SK-N-SH (cell line): ENCODE measurements at regions not wholly inside any gene's neighbourhood (a gene's known extent, or its start where the extent isn't known, plus 50 kb on each side); places are given as distances from the start of the nearest gene placed in this dataset.

Experiments used
- CTCF ChIA-PET: fragments of 300-600, 350-600 bp; formaldehyde crosslinking; extraction: SDS; loops from one replicate; lab custom pipeline; 2021; lab: Yijun Ruan, JAX
- POLR2A ChIA-PET: fragments of 350-600 bp; sonication (Branson Sonifier 250); formaldehyde crosslinking; extraction: SDS; loops from one replicate; lab custom pipeline; 2020; ENCODE audit warnings: antibody characterized with exemption, inconsistent platforms; lab: Yijun Ruan, JAX
- DNase-seq: peaks from one replicate; pipeline ENCODE4 v3.0.0; 2012
- H2AFZ ChIP-seq: fragments of 200-600 bp; sonication (generic); 2 replicates; pipeline ENCODE4 v1.8.1; 2016; ENCODE audit warnings: antibody characterized with exemption, mild to moderate bottlenecking, low read depth
- H3F3A ChIP-seq: fragments of 200-600 bp; sonication (generic); replicated peaks from 2 replicates; pipeline ENCODE3; 2016; ENCODE audit warnings: antibody characterized with exemption, mild to moderate bottlenecking; ENCODE audit not compliant: insufficient read depth
- H3K27ac ChIP-seq, 2 experiments: fragments of 200-500 bp in 1 of 2; fragments of 200-600 bp in 1 of 2; sonication (Bioruptor generic) in 1 of 2; sonication (generic), shearing (Covaris generic) in 1 of 2; 2 replicates each; pipeline versions ENCODE4 v1.5.1 to v1.6.1; 2014 to 2016; ENCODE audit warnings: low read depth in 2 of 2, inconsistent platforms in 1 of 2, low read length in 1 of 2, mild to moderate bottlenecking in 1 of 2, mixed read lengths in 1 of 2
- H3K27me3 ChIP-seq: fragments of 200-600 bp; sonication (generic), shearing (Covaris generic); 2 replicates; pipeline ENCODE4 v1.6.1; 2016; ENCODE audit warnings: mixed run types; ENCODE audit not compliant: insufficient read depth
- H3K36me3 ChIP-seq, 2 experiments: fragments of 200-500 bp in 1 of 2; fragments of 200-600 bp in 1 of 2; sonication (Bioruptor generic) in 1 of 2; sonication (generic) in 1 of 2; replicated peaks in 1 of 2; 2 replicates each; pipeline versions ENCODE3 to v1.5.1; 2014 to 2016; ENCODE audit warnings: low read length in 1 of 2, mild to moderate bottlenecking in 1 of 2; ENCODE audit not compliant: insufficient read depth in 2 of 2, control insufficient read depth in 1 of 2
- H3K4me1 ChIP-seq, 2 experiments: fragments of 200-500 bp in 1 of 2; fragments of 200-600 bp in 1 of 2; sonication (Bioruptor generic) in 1 of 2; sonication (generic), shearing (Covaris generic) in 1 of 2; 2 replicates each; pipeline versions ENCODE4 v1.5.1 to v1.6.1; 2014 to 2016; ENCODE audit warnings: low read depth in 1 of 2, low read length in 1 of 2, mixed run types in 1 of 2; ENCODE audit not compliant: insufficient read depth in 2 of 2, control insufficient read depth in 1 of 2
- H3K4me2 ChIP-seq: fragments of 200-600 bp; sonication (generic), shearing (Covaris generic); 2 replicates; pipeline ENCODE4 v1.6.1; 2017; ENCODE audit warnings: mixed run types
- H3K4me3 ChIP-seq, 2 experiments: fragments of 200-500 bp in 1 of 2; fragments of 200-600 bp in 1 of 2; sonication (Bioruptor generic) in 1 of 2; sonication (generic), shearing (Covaris generic) in 1 of 2; 2 replicates each; pipeline versions ENCODE4 v1.5.1 to v1.8.1; 2014 to 2016; ENCODE audit warnings: low read depth in 2 of 2, inconsistent platforms in 1 of 2, low read length in 1 of 2, mild to moderate bottlenecking in 1 of 2, mixed read lengths in 1 of 2, moderate library complexity in 1 of 2
- H3K79me2 ChIP-seq: fragments of 200-600 bp; sonication (generic); 2 replicates; pipeline ENCODE4 v1.8.1; 2017; ENCODE audit warnings: mild to moderate bottlenecking; ENCODE audit not compliant: insufficient read depth
- H3K9ac ChIP-seq: fragments of 200-600 bp; sonication (generic); 2 replicates; pipeline ENCODE4 v1.6.1; 2017; ENCODE audit warnings: mixed run types
- H3K9me2 ChIP-seq: fragments of 200-600 bp; sonication (generic); 2 replicates; pipeline ENCODE4 v1.6.1; 2017; ENCODE audit warnings: mixed run types
- H3K9me3 ChIP-seq: fragments of 200-600 bp; sonication (generic); 2 replicates; pipeline ENCODE4 v1.6.1; 2017; ENCODE audit warnings: mixed run types, mild to moderate bottlenecking, moderate library complexity
- H4K20me1 ChIP-seq: fragments of 200-600 bp; sonication (generic); 2 replicates; pipeline ENCODE4 v1.6.1; 2017; ENCODE audit warnings: mild to moderate bottlenecking, mixed run types; ENCODE audit not compliant: insufficient read depth
- CHD2 ChIP-seq: fragments of 150-350 bp; IDR thresholded peaks from 2 replicates; pipeline ENCODE4 v1.6.1; 2018; ENCODE audit warnings: low read length; ENCODE audit not compliant: partially characterized antibody
- EP300 ChIP-seq, 2 experiments: IDR thresholded peaks; 2 replicates each; pipeline versions ENCODE4 v1.4.0 to v1.6.1; 2012; ENCODE audit warnings: borderline replicate concordance in 1 of 2, low read depth in 1 of 2, low read length in 1 of 2
- FOSL2 ChIP-seq: IDR thresholded peaks from 2 replicates; pipeline ENCODE4 v1.4.0; 2012; ENCODE audit warnings: low read depth, mild to moderate bottlenecking, moderate library complexity, borderline replicate concordance
- FOXM1 ChIP-seq: IDR thresholded peaks from 2 replicates; pipeline ENCODE4 v1.4.0; 2012; ENCODE audit warnings: low read depth, mild to moderate bottlenecking
- GABPA ChIP-seq: IDR thresholded peaks from 2 replicates; pipeline ENCODE4 v1.4.0; 2012; ENCODE audit warnings: low read depth, mild to moderate bottlenecking
- JUND ChIP-seq: IDR thresholded peaks from 2 replicates; pipeline ENCODE4 v1.4.0; 2012
- NRF1 ChIP-seq: IDR thresholded peaks from 2 replicates; pipeline ENCODE4 v1.6.1; 2012; ENCODE audit warnings: low read depth, mild to moderate bottlenecking, low read length
- RFX5 ChIP-seq: IDR thresholded peaks from 2 replicates; pipeline ENCODE4 v1.6.1; 2012; ENCODE audit warnings: mild to moderate bottlenecking, improper control_type of control experiment, low read length
- SIN3A ChIP-seq: IDR thresholded peaks from 2 replicates; pipeline ENCODE4 v1.6.1; 2012; ENCODE audit warnings: low read depth, mild to moderate bottlenecking, low read length, moderate library complexity, borderline replicate concordance
- TAF1 ChIP-seq: IDR thresholded peaks from 2 replicates; pipeline ENCODE4 v1.6.1; 2012; ENCODE audit warnings: low read depth, mild to moderate bottlenecking, low read length, moderate library complexity, borderline replicate concordance
- TEAD4 ChIP-seq: IDR thresholded peaks from 2 replicates; pipeline ENCODE4 v1.4.0; 2012; ENCODE audit warnings: mild to moderate bottlenecking, borderline replicate concordance; ENCODE audit not compliant: insufficient read depth
- WGBS: methylation state at CpG from one replicate; pipeline ENCODE4 v1.1.6; 2017; ENCODE audit warnings: low lambda C conversion rate; 5-methylcytosine and 5-hydroxymethylcytosine counted together
- TF ChIP-seq, protein P1 (sequence below): IDR thresholded peaks from 2 replicates; pipeline ENCODE4 v1.6.1; 2012; ENCODE audit warnings: mild to moderate bottlenecking, low read depth, low read length, moderate library complexity
- TF ChIP-seq, protein P2 (sequence below): fragments of 150-350 bp; IDR thresholded peaks from 2 replicates; pipeline ENCODE4 v1.6.1; 2017; ENCODE audit warnings: antibody characterized with exemption, low read length, low read depth, borderline replicate concordance
- TF ChIP-seq, protein P3 (sequence below): fragments of 150-350 bp; IDR thresholded peaks from 2 replicates; pipeline ENCODE4 v1.6.1; 2016; ENCODE audit warnings: mild to moderate bottlenecking, low read depth, low read length
- TF ChIP-seq, protein P4 (sequence below): IDR thresholded peaks from 2 replicates; pipeline ENCODE4 v1.4.0; 2012; ENCODE audit warnings: low read depth
- TF ChIP-seq, protein P5 (sequence below): fragments of 200-600 bp; sonication (generic); IDR thresholded peaks from 2 replicates; pipeline ENCODE4 v1.6.1; 2017; ENCODE audit warnings: antibody characterized with exemption, mild to moderate bottlenecking, moderate library complexity

DNA sequence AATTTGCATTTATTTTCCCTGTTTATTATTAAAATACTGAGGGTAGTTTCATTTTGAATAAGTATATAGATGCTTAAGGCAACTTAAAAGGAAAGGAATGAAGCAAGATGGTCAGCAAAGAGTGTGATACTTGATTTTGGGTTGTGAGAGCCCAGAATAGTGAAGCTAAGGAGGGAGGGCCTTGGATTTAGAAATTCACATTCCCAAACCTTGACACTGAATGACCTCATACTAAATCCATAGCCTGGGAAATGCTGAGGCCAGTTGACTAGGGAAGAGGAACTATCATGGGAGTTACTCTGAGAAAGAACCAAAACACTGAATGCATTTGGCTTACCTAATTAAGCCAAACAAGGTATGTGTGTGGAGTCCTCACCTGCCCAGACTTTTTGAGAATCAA is 292.5 kb downstream of the SPATA31D1 start:
- H3K27ac ChIP-seq: no peak overlapping the region
- POLR2A ChIA-PET: no interaction called here
- no peaks in the 10 kb centered on the region for H3F3A ChIP-seq
- H3K4me1 ChIP-seq: no peaks in the 10 kb centered on the region
- H3K9me3 ChIP-seq: no peaks in the 10 kb centered on the region
- H3K9ac ChIP-seq: no peak overlapping the region
- 0 out of 2 replicates have a peak overlapping the region, but pooled peaks have one; percentile 23 for H2AFZ ChIP-seq
- no peaks in the 10 kb centered on the region for H3K36me3 ChIP-seq
- no peak overlapping the region for H3K4me2 ChIP-seq
- TF ChIP-seq JUND: no peak
- no peaks in the 10 kb centered on the region for H3K9me2 ChIP-seq
- no peaks in the 10 kb centered on the region for H3K79me2 ChIP-seq
- CTCF ChIA-PET: no interaction called here
- no peaks in the 10 kb centered on the region for H4K20me1 ChIP-seq
- no peak for DNase-seq
- H3K27me3 ChIP-seq: no peaks in the 10 kb centered on the region
- no peak overlapping the region for H3K4me3 ChIP-seq

DNA sequence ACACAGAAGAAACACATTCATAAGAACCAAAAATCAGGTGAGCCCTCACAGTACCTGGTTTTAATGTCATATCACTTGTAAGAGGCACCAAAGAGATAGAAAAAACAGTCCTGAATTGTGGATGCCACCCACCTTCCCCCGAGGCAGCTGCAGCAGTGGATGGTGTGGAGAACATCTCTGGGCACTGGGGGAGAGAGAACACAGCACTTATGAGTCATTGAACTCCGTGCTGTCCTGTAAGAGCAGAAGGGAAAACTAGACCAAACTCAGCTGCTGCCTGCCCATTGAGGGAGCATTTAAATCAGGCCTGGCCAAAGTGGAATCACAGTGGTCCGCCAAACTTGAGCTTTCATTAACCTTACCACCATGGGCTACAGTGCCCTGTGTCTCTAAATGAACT is 296.2 kb downstream of the SPATA31D1 start:
- DNase-seq: no peak
- TF ChIP-seq, protein P1, sequence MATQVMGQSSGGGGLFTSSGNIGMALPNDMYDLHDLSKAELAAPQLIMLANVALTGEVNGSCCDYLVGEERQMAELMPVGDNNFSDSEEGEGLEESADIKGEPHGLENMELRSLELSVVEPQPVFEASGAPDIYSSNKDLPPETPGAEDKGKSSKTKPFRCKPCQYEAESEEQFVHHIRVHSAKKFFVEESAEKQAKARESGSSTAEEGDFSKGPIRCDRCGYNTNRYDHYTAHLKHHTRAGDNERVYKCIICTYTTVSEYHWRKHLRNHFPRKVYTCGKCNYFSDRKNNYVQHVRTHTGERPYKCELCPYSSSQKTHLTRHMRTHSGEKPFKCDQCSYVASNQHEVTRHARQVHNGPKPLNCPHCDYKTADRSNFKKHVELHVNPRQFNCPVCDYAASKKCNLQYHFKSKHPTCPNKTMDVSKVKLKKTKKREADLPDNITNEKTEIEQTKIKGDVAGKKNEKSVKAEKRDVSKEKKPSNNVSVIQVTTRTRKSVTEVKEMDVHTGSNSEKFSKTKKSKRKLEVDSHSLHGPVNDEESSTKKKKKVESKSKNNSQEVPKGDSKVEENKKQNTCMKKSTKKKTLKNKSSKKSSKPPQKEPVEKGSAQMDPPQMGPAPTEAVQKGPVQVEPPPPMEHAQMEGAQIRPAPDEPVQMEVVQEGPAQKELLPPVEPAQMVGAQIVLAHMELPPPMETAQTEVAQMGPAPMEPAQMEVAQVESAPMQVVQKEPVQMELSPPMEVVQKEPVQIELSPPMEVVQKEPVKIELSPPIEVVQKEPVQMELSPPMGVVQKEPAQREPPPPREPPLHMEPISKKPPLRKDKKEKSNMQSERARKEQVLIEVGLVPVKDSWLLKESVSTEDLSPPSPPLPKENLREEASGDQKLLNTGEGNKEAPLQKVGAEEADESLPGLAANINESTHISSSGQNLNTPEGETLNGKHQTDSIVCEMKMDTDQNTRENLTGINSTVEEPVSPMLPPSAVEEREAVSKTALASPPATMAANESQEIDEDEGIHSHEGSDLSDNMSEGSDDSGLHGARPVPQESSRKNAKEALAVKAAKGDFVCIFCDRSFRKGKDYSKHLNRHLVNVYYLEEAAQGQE: no peak
- TF ChIP-seq CHD2 (no peak), RFX5 (no peak), EP300 (IDR thresholded peaks at IDR 0.05; ENCODE audit: borderline replicate concordance in 1 of 2, low read depth in 1 of 2, low read length in 1 of 2) (no peak), TAF1 (no peak), TEAD4 (no peak), FOSL2 (no peak), JUND (no peak), NRF1 (no peak), SIN3A (no peak), FOXM1 (no peak), GABPA (no peak)
- TF ChIP-seq, protein P2, sequence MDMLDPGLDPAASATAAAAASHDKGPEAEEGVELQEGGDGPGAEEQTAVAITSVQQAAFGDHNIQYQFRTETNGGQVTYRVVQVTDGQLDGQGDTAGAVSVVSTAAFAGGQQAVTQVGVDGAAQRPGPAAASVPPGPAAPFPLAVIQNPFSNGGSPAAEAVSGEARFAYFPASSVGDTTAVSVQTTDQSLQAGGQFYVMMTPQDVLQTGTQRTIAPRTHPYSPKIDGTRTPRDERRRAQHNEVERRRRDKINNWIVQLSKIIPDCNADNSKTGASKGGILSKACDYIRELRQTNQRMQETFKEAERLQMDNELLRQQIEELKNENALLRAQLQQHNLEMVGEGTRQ: no peak
- TF ChIP-seq, protein P3, sequence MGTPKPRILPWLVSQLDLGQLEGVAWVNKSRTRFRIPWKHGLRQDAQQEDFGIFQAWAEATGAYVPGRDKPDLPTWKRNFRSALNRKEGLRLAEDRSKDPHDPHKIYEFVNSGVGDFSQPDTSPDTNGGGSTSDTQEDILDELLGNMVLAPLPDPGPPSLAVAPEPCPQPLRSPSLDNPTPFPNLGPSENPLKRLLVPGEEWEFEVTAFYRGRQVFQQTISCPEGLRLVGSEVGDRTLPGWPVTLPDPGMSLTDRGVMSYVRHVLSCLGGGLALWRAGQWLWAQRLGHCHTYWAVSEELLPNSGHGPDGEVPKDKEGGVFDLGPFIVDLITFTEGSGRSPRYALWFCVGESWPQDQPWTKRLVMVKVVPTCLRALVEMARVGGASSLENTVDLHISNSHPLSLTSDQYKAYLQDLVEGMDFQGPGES: no peak
- TF ChIP-seq, protein P4, sequence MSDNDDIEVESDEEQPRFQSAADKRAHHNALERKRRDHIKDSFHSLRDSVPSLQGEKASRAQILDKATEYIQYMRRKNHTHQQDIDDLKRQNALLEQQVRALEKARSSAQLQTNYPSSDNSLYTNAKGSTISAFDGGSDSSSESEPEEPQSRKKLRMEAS: no peak
- TF ChIP-seq, protein P5, sequence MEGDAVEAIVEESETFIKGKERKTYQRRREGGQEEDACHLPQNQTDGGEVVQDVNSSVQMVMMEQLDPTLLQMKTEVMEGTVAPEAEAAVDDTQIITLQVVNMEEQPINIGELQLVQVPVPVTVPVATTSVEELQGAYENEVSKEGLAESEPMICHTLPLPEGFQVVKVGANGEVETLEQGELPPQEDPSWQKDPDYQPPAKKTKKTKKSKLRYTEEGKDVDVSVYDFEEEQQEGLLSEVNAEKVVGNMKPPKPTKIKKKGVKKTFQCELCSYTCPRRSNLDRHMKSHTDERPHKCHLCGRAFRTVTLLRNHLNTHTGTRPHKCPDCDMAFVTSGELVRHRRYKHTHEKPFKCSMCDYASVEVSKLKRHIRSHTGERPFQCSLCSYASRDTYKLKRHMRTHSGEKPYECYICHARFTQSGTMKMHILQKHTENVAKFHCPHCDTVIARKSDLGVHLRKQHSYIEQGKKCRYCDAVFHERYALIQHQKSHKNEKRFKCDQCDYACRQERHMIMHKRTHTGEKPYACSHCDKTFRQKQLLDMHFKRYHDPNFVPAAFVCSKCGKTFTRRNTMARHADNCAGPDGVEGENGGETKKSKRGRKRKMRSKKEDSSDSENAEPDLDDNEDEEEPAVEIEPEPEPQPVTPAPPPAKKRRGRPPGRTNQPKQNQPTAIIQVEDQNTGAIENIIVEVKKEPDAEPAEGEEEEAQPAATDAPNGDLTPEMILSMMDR: no peak
- TF ChIP-seq, all 33 proteins: peak for 0
- CTCF ChIA-PET: no interaction called here
- no peak overlapping the region for H3K9ac ChIP-seq
- H3K9me3 ChIP-seq: no peaks in the 10 kb centered on the region
- POLR2A ChIA-PET: no interaction called here
- no peaks in the 10 kb centered on the region for H3F3A ChIP-seq
- H3K4me1 ChIP-seq: no peaks in the 10 kb centered on the region
- H2AFZ ChIP-seq: no peak overlapping the region
- no peaks in the 10 kb centered on the region for H3K36me3 ChIP-seq
- H3K79me2 ChIP-seq: no peaks in the 10 kb centered on the region
- no peak overlapping the region for H3K27ac ChIP-seq
- H3K27me3 ChIP-seq: no peaks in the 10 kb centered on the region
- no peak overlapping the region for H3K4me3 ChIP-seq
- no peak overlapping the region for H3K4me2 ChIP-seq
- 23% methylated on average over 3 of the region's 3 CpGs for WGBS
- no peaks in the 10 kb centered on the region for H4K20me1 ChIP-seq
- no peaks in the 10 kb centered on the region for H3K9me2 ChIP-seq
